Mammary epithelial cell (primary cell): ENCODE measurements at regions not wholly inside any gene's neighbourhood (a gene's known extent, or its start where the extent isn't known, plus 50 kb on each side); places are given as distances from the start of the nearest gene placed in this dataset.

ENCODE experiments used
- EZH2 ChIP-seq: IDR thresholded peaks from 2 replicates; pipeline ENCODE4 v1.6.1; 2012; ENCODE audit warnings: low read length, inconsistent platforms, borderline replicate concordance
- TF ChIP-seq, protein P1 (sequence below), 2 donors: IDR thresholded peaks in 1 of 2; conservative IDR thresholded peaks in 1 of 2; 2 replicates each; pipeline ENCODE4 v1.5.1; 2011 to 2012; ENCODE audit warnings: inconsistent platforms in 2 of 2, low read length in 2 of 2, mild to moderate bottlenecking in 2 of 2, control low read depth in 1 of 2, low read depth in 1 of 2; ENCODE audit not compliant: insufficient read depth in 1 of 2; ENCODE audit errors: extremely low read depth in 1 of 2

DNA sequence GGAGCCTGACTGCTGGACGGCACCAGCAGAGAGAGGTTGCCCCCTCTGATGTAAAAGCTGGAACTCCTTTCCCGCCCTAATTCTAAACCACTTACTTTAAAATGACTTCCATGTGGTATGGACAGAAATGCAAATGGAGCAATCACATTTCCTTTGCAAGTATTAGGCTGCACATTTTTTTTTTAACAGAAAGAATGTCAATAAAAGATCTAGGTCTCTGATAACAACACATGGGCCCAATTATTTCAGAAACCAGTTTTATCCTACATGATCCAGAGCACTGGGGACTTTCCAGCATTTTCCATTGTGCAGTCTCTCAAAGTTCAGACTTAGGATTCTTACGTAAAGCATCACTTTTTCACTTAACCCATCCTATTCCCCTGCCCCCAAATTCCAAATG lies 203.7 kb downstream of the NXNL2 start:
- TF ChIP-seq, protein P1, sequence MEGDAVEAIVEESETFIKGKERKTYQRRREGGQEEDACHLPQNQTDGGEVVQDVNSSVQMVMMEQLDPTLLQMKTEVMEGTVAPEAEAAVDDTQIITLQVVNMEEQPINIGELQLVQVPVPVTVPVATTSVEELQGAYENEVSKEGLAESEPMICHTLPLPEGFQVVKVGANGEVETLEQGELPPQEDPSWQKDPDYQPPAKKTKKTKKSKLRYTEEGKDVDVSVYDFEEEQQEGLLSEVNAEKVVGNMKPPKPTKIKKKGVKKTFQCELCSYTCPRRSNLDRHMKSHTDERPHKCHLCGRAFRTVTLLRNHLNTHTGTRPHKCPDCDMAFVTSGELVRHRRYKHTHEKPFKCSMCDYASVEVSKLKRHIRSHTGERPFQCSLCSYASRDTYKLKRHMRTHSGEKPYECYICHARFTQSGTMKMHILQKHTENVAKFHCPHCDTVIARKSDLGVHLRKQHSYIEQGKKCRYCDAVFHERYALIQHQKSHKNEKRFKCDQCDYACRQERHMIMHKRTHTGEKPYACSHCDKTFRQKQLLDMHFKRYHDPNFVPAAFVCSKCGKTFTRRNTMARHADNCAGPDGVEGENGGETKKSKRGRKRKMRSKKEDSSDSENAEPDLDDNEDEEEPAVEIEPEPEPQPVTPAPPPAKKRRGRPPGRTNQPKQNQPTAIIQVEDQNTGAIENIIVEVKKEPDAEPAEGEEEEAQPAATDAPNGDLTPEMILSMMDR (conservative IDR thresholded peaks at IDR 0.05 in 1 of 2, IDR thresholded peaks at IDR 0.05 in 1 of 2; ENCODE audit: extremely low read depth in 1 of 2, insufficient read depth in 1 of 2, low read depth in 1 of 2, low read length in 2 of 2) = no peak
- TF ChIP-seq EZH2 = no peak
